Activated T-helper 1 cell treated with anti-CD3 and anti-CD28 coated beads, Interleukin-2, amount 50 U/mL, for 16 hours (primary cell): ENCODE measurements at regions not wholly inside any gene's neighbourhood (a gene's known extent, or its start where the extent isn't known, plus 50 kb on each side); places are given as distances from the start of the nearest gene placed in this dataset.
"Not testable (repeated sequence)": the region's sequence is repeated elsewhere in the genome, so short reads cannot be mapped to it uniquely, and the experiment has no call there.

Experiments used
- DNase-seq, 2 donors: peaks; one replicate each; pipeline ENCODE4 v3.0.0-alpha.2; 2020; ENCODE audit warnings: low read depth in 1 of 2, low spot score in 1 of 2

DNA sequence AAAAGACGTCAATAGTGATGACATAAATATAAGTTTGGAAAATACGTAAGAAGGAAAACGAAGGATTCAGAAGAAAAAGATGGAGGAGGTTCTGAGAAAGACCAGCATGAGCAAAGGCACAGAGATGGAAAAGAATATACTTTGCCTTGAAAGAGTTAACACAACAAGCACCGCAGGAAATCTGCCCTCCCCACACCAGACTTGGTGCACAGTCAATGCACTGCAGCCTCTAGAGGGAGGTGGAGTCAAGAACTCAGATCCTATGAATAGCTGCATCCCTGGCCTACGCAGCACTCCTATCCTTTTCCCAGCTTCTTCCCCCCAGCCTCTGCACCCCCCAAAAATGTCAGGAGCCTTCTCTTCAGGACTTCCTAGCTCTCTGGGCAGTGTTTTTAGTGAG lies 1370.6 kb upstream of the LRRTM3 start:
- no peak for DNase-seq

DNA sequence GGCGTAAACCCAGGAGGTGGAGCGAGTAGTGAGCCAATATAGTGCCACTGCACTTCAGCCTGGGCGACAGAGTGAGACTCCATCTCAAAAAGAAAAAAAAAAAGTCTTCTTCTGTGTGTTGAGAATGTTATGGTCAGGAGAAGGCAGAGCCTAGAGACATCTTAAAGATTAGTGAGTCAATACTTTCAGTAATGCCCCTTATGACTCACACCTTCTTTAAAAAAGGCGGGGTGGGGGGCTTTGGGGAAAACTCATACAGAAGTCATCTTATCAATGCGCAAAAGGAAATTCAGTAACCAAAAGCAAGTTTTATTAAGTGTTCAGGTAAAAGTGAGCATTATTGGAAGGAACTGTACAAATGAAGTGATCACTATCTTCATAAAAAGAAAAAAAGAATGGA lies 1369.8 kb upstream of the LRRTM3 start:
- no peak for DNase-seq

DNA sequence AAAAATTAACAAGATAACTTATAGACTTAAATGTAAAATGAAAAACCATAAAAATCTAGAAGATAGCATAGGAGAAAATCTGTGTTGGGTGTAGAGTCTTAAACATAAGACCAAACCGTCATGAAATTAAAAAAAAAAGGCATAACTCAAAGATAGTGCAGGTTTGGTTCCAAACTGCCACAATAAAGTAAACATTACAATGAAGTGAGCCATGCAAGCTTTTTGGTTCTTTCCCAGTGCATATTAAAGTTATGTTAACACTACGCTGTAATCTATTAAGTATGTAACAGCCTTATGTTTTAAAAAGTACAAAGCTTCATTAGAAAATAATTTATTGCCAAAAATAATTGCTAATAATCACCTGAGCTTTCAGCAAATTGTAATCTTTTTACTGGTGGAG lies 1366.5 kb upstream of the LRRTM3 start:
- no peak for DNase-seq

DNA sequence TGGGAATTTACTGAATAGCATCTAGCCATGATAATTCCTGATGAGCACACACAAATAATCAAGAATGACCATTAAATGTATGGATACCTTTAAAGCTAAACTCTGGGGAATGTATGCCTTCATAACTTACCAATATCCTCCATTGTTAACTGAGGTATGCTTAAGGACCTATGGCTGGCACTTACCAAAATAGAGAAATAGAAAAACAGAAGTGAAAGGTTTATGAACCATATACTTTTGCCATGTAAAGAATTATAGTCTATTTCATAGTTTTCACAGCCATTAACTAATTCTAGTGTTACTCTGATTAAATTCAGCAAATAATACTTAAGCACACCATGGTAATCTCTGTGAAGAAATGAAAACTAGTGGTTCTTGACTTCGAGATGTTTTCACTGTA lies 1360.6 kb upstream of the LRRTM3 start:
- no peak for DNase-seq

DNA sequence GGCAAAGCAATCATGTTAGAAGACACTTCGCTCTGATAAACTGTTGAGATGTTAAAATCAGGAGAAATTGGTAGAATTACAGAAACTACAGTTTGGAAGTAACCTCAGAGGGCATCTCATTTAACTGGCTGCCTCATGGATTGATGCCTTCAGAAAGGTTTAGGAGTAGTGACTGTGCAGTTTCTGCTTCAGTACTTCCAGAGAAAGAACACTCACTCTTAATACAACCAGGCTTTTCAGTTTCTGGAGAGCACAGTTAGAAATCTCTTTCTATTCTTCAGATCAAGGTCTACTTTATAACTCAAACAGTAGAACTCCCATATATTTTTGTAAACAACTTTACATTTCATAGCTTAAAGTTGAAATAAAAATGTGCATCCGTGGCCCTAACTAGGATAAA lies 1358.9 kb upstream of the LRRTM3 start:
- DNase-seq, result no peak

DNA sequence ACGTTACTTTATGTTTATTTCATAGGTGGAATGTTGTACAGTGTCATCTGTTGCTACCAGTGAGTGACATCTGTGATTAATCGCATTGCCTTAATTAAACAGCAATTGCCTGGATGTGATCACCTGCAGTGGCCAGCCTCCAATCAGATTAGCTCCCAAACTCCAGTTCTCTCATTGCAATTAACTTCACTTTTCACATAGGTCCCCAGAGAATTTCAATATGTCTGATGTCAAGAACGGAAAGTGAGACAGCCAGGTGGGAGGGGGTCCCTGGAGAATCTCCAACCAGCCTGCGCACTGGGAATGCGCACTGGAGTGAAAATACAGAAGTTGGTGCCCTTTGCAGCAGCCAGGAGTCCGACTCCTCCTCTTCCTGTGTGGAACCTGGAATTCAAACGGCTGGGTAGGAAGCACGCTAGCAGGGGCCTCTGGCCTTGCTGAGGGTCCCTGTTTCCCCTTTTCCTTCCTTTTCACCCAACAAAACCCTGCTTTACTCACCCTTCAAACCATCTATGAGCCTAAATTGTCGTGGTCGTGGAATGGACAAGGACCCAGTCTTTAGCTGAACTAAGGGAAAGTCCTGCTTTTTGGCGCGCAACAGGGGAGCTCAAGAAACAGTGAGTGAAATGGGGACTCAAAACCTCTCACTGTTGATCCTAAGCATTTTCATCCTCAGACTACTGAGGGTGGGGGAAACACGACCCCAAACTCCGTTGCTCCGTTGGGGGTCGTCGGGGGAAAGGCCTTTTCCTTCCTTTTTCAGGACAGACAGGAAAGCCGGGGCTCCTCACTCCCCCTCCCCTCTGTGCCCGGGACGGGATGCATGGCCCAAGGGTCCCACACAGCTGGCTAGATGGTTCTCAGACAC lies 1355.5 kb upstream of the LRRTM3 start:
- DNase-seq, result no peak

DNA sequence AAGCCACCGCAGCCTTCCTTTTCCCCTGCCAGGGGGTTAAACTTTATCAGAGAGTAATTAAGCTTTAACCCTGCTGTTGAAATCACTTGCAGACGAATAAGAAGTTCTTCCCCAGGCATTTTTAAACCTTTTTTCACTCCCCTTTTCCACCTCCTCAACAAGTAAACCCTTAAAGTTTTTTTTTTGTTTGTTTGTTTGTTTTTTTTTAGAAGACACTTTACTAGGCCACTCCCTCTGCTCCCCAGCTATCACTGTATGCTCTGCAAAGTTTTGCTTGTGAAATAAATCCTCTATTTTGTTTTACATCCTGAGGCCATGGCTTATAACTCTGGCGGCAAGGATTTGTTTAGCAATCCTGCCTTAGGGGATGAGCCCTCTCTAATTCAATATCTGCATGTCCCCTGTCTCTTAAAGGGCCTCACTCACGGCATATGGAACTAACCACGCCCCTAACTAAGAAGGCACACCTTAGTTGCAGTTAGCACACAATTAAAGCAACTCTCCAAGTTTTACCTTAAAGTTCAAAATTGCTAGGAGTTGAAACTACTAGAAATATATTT lies 1354.7 kb upstream of the LRRTM3 start:
- DNase-seq, result no peak

DNA sequence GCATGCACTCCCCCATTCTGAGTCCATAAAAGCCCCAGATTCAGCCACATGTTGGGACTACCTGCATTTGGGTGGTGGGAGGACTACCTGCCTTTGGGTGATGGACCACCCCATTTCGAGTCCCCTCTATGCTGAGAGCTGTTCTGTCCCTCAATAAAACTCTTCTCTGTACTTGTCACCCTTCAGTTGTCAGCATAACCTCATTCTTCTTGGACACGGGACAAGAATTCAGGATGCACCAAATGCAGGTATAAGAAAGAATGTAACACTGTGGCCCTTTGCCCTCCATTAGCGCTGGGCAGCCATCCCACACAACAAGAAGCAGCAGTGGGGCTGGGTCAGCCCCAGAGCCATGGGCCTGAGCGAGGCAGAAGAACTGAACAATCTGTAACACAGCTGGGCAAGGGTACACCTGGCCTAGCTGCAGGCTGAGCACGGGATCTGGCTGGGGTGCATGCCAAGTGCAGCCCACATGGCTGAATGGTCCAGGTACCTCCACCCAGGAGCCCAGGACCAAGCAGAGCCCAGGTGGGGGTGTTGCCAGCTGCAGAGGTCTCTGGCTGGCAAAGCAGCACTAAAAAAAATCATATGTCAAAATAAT lies 1344.3 kb upstream of the LRRTM3 start:
- no peak for DNase-seq

DNA sequence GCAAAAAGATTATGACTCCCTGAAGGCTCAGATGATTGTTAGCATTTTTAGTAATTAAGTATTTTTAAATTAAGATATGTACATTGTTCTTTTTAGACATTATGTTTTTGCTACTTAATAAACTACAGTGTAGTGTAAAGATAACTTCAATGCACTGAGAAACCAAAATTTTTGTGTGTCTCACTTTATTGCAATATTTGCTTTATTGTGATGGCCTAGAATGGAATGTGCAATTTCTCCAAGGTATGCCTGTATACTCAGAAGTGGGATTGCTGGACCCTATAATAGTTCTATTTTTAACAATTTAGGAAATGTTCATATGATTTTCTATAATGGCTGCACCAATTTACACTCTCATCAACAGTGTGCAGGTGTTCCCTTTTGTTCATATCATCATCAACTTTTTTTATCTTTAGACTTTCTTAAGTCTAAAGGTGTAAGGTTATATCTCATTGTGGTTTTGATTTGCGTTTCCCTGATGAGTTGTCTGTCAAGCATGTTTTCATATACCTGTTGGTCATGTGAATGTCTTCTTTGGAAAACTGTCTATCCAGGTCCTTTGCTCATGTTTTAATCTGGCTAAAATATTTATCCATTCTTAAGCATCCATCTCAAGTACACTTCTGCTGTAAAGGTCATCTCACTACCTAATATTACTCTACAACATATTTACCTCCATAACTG lies 1323.5 kb upstream of the LRRTM3 start:
- no peak for DNase-seq

DNA sequence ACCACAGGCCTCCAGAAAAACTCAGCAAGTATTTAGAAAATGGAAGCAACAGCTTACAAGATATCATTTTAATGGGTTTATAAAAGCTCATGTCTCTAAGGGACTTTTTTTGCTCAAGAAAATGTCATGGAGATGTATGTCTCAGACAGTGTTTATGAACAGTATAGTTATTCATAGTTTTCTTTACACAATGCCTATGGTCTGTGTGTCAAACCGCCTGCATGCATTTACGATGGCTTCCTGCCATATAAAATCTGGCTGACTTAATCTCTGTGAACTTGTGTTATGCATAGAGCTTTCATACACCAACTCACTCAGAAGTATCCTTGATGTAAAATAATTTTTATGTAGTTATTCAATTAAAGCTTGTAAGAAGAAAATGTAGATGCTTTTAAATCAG lies 1314.2 kb upstream of the LRRTM3 start:
- no peak for DNase-seq

DNA sequence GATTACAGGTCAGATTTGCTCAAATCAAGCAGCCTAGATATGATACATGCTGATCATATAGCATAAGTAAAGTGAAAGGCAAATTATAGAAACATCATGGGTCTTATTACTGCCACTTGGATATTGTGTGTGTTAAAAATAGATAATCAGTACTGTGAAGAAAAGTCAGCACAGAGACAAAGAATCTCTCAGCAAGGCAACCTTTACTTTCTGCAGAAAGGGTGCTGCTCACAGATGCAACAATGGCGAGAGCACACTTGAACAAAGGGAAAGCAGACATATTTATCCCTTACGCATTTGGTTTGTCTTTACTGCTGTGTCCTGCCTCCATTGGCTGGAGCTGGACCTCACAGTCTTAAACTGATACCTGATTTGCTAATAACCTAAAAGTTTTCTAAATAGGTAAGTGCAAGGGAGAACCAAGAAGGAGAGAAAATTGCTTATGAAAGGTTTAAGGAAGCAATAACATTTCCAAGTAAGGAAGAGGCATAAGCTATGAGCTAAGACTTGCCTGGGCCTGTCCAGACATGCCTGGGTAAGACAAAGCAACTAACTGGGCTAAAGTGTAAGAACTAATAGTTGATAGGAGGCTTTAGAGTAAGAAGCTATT lies 1310.8 kb upstream of the LRRTM3 start:
- no peak for DNase-seq

DNA sequence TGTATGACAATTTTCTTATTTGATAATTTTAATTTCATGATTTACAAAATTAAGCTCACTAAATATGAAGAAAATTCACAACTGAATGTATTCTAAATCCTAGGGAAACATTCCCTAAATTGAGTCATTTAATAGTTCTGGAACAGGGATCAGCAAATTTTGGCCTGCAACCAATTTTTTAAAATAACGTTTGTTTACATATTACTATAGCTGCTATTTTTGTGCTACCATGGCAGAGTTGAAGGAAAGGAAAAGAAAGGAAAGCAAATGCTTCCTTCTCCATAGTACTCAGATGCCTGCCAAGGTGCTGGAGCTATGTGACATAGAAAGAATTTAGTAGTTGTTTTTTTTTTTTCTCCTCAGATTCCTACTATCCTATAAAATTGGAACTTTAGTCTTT lies 1307.7 kb upstream of the LRRTM3 start:
- DNase-seq, result no peak

DNA sequence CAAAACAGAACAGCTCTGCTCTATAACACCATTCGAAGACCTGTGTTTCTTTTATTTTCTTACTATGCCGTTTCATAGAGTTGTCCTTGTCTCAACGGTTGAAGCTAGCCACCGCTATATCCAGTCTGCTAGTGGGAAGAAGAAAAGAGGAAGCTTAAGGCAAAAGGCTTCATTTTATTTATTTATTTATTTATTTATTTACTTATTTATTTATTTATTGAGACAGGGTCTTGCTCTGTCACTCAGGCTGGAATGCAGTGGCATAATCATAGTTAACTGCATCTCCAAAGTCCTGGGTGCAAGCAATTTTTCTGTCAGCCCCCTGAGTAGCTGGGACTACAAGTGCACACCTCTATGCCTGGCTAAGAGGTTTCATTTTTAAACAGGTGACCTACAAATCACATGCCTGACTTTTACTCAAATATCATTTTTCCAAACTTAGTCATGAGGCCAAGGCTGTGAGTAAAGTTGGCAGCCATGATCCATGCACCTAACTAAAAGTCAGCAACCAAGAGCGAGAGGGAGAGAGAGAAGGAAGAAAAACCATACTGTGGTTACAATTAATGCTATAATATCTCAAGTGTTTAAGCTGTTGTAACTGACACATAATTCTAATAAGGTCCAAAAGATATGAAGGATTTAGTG lies 1305.3 kb upstream of the LRRTM3 start:
- no peak for DNase-seq

DNA sequence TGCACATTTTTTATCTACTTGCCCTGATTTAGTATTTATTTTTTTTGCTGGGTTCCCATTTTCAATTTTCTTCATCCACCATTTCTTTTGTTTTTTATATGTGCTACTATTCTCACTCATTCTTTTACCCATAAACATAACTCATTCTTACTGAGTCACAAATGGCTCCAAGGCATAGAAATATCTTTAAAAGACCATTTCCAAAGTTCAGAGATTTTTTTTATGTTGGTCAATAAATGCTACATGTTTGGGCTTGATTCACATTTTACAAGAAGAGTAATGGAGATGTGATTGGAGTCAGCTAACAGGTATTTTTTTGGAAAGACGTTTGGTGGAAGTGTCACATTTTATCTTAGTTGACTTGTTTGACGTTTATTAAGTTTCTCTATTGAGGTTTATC lies 1303.2 kb upstream of the LRRTM3 start:
- no peak for DNase-seq

DNA sequence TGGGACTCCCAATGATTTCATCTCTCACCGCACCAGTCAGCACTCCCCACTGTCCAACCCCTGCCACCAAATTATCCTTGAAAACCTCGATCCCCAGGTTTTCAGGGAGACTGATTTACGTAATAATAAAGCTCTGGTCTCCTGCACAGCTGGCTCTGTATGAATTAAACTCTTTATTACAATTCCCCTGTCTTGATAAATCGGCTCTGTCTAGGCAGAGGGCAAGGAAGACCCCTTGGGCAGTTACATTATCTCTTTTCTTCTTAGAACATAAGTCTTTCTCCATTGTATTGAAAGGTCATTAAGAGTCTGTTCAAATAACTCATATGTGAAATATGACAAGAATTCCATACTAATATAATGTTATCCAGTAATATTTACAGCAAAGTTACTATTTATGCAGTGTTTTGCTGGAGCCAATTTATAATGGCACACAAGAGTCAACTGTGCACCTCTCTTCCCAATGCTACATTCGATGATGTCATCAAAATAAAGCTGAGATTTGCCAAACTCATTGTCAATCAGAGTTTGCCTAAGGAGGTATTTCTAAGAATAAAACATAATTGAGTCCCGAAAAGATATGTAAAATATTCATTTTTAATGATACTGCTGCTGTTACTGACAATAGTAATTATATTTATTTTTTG lies 1297.2 kb upstream of the LRRTM3 start:
- DNase-seq, result no peak

DNA sequence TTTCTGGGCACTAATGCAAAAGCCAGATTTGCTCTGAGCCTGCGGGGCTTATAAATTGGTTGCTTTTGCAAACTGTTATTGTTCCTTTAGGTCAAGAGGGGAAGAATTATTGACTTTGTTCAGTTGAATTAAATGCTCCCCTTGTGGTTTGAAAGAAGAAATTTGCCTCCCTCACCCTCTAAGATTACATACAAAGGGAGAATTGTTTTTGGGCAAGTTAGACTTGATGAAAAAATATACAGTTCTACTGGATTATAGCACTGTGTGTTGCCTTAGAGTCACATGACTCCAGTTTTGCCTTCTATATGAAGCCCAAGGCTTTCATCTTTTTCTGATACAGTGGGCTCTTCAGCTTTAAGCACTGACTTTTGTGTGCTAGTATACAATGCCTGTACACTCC lies 1265.8 kb upstream of the LRRTM3 start:
- DNase-seq, result no peak

DNA sequence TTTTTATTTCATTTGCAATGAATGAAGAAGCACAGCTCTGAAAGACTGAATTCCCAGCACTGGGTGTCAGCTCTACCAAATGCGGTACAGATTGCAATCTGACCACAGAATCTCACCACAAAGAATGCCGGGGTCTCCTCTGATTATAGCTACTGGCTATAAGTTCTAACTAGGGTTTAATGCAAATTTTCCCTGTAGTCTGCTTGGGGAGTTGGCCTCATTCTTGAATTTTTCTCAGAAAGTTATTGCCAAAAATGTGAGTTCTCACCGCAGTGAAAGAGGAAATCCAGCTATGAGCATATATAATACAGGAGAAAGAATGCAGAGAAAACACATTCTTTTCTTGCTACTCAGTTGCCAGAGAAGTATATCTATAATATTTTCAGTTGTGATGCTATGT lies 1255.7 kb upstream of the LRRTM3 start:
- DNase-seq, result no peak

DNA sequence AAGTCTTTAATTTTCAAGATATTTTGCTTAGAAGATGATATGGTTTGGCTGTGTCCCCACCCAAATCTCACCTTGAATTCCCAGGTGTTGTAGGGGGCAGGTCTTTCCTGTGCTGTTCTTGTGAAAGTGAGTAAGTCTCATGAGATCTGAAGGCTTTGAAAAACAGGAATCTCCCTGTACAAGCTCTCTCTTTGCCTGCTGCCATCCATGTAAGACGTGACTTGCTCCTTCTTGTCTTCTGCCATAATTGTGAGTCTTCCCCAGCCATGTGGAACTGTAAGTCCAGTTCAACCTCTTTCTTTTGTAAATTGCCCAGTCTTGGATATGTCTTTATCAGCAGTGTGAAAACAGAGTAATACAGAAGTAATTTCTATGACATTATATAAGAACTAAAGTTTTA lies 1255.2 kb upstream of the LRRTM3 start:
- not testable (repeated sequence) for DNase-seq

DNA sequence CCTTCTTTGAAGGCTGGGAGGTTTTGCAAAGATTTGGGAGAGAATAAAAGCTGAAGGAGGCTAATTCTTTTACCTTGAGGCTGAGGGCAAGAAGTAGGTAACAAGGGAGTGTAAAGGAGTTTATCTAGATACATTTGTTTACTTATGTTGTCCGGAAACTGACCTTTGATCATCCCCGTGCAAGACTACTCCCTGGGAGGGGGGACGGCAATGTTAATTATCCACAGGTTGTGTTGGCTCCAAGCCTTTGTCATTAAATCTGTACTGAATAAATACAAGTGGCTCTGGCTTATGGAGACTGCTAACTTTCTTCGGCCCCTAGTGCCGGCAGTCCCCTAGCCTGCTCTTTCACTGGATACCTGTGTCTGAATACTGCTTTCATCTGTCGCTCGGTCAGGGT lies 1250.6 kb upstream of the LRRTM3 start:
- no peak for DNase-seq

DNA sequence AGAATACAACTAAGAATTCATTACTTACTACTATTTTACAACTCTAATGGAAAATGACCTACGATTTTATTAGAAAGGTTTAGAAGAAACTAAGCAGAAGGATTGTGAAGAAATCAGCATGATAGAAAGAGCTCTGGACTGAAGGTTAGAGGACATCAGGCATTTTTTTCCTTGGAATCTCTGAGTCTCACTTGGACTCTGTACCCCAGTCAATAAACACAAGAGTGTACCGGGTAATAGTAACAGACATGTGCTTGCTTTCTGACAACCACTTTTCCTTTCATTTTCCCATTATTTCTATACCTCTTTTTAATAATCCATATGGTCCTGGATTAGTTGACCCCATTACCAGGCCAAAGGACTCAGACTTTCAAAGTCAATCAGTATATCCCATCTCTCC lies 1240.9 kb upstream of the LRRTM3 start:
- no peak for DNase-seq
